OCI-LY1 (cell line): ENCODE measurements at regions not wholly inside any gene's neighbourhood (a gene's known extent, or its start where the extent isn't known, plus 50 kb on each side); places are given as distances from the start of the nearest gene placed in this dataset.

Experiments used
- CTCF ChIP-seq: fragments of 200-600 bp; sonication (generic), shearing (Covaris generic); IDR thresholded peaks from 2 replicates; pipeline ENCODE4 v1.5.1; 2017; ENCODE audit warnings: mild to moderate bottlenecking, antibody characterized with exemption, low read length, moderate library complexity, mixed read lengths
- EZH2 ChIP-seq: fragments of 200-600 bp; sonication (generic), shearing (Covaris generic); IDR thresholded peaks from 2 replicates; pipeline ENCODE4 v1.8.0; 2017; ENCODE audit warnings: borderline replicate concordance, mixed run types, mild to moderate bottlenecking, antibody characterized with exemption, low read length, moderate library complexity, mixed read lengths

GRCh38 chr14:88998027-88998426, 173.6 kb downstream of the TTC8 start:
- TF ChIP-seq EZH2 (no peak), CTCF (no peak)
